SK-N-SH (cell line): ENCODE measurements at regions not wholly inside any gene's neighbourhood (a gene's known extent, or its start where the extent isn't known, plus 50 kb on each side); places are given as distances from the start of the nearest gene placed in this dataset.

Source experiments
- CTCF ChIA-PET: fragments of 300-600, 350-600 bp; formaldehyde crosslinking; extraction: SDS; loops from one replicate; lab custom pipeline; 2021; lab: Yijun Ruan, JAX
- POLR2A ChIA-PET: fragments of 350-600 bp; sonication (Branson Sonifier 250); formaldehyde crosslinking; extraction: SDS; loops from one replicate; lab custom pipeline; 2020; ENCODE audit warnings: antibody characterized with exemption, inconsistent platforms; lab: Yijun Ruan, JAX
- DNase-seq: peaks from one replicate; pipeline ENCODE4 v3.0.0; 2012
- H2AFZ ChIP-seq: fragments of 200-600 bp; sonication (generic); 2 replicates; pipeline ENCODE4 v1.8.1; 2016; ENCODE audit warnings: antibody characterized with exemption, mild to moderate bottlenecking, low read depth
- H3F3A ChIP-seq: fragments of 200-600 bp; sonication (generic); replicated peaks from 2 replicates; pipeline ENCODE3; 2016; ENCODE audit warnings: antibody characterized with exemption, mild to moderate bottlenecking; ENCODE audit not compliant: insufficient read depth
- H3K27ac ChIP-seq, 2 experiments: fragments of 200-500 bp in 1 of 2; fragments of 200-600 bp in 1 of 2; sonication (Bioruptor generic) in 1 of 2; sonication (generic), shearing (Covaris generic) in 1 of 2; 2 replicates each; pipeline versions ENCODE4 v1.5.1 to v1.6.1; 2014 to 2016; ENCODE audit warnings: low read depth in 2 of 2, inconsistent platforms in 1 of 2, low read length in 1 of 2, mild to moderate bottlenecking in 1 of 2, mixed read lengths in 1 of 2
- H3K27me3 ChIP-seq: fragments of 200-600 bp; sonication (generic), shearing (Covaris generic); 2 replicates; pipeline ENCODE4 v1.6.1; 2016; ENCODE audit warnings: mixed run types; ENCODE audit not compliant: insufficient read depth
- H3K36me3 ChIP-seq, 2 experiments: fragments of 200-500 bp in 1 of 2; fragments of 200-600 bp in 1 of 2; sonication (Bioruptor generic) in 1 of 2; sonication (generic) in 1 of 2; replicated peaks in 1 of 2; 2 replicates each; pipeline versions ENCODE3 to v1.5.1; 2014 to 2016; ENCODE audit warnings: low read length in 1 of 2, mild to moderate bottlenecking in 1 of 2; ENCODE audit not compliant: insufficient read depth in 2 of 2, control insufficient read depth in 1 of 2
- H3K4me1 ChIP-seq, 2 experiments: fragments of 200-500 bp in 1 of 2; fragments of 200-600 bp in 1 of 2; sonication (Bioruptor generic) in 1 of 2; sonication (generic), shearing (Covaris generic) in 1 of 2; 2 replicates each; pipeline versions ENCODE4 v1.5.1 to v1.6.1; 2014 to 2016; ENCODE audit warnings: low read depth in 1 of 2, low read length in 1 of 2, mixed run types in 1 of 2; ENCODE audit not compliant: insufficient read depth in 2 of 2, control insufficient read depth in 1 of 2
- H3K4me2 ChIP-seq: fragments of 200-600 bp; sonication (generic), shearing (Covaris generic); 2 replicates; pipeline ENCODE4 v1.6.1; 2017; ENCODE audit warnings: mixed run types
- H3K4me3 ChIP-seq, 2 experiments: fragments of 200-500 bp in 1 of 2; fragments of 200-600 bp in 1 of 2; sonication (Bioruptor generic) in 1 of 2; sonication (generic), shearing (Covaris generic) in 1 of 2; 2 replicates each; pipeline versions ENCODE4 v1.5.1 to v1.8.1; 2014 to 2016; ENCODE audit warnings: low read depth in 2 of 2, inconsistent platforms in 1 of 2, low read length in 1 of 2, mild to moderate bottlenecking in 1 of 2, mixed read lengths in 1 of 2, moderate library complexity in 1 of 2
- H3K79me2 ChIP-seq: fragments of 200-600 bp; sonication (generic); 2 replicates; pipeline ENCODE4 v1.8.1; 2017; ENCODE audit warnings: mild to moderate bottlenecking; ENCODE audit not compliant: insufficient read depth
- H3K9ac ChIP-seq: fragments of 200-600 bp; sonication (generic); 2 replicates; pipeline ENCODE4 v1.6.1; 2017; ENCODE audit warnings: mixed run types
- H3K9me2 ChIP-seq: fragments of 200-600 bp; sonication (generic); 2 replicates; pipeline ENCODE4 v1.6.1; 2017; ENCODE audit warnings: mixed run types
- H3K9me3 ChIP-seq: fragments of 200-600 bp; sonication (generic); 2 replicates; pipeline ENCODE4 v1.6.1; 2017; ENCODE audit warnings: mixed run types, mild to moderate bottlenecking, moderate library complexity
- H4K20me1 ChIP-seq: fragments of 200-600 bp; sonication (generic); 2 replicates; pipeline ENCODE4 v1.6.1; 2017; ENCODE audit warnings: mild to moderate bottlenecking, mixed run types; ENCODE audit not compliant: insufficient read depth
- CHD2 ChIP-seq: fragments of 150-350 bp; IDR thresholded peaks from 2 replicates; pipeline ENCODE4 v1.6.1; 2018; ENCODE audit warnings: low read length; ENCODE audit not compliant: partially characterized antibody
- FOSL2 ChIP-seq: IDR thresholded peaks from 2 replicates; pipeline ENCODE4 v1.4.0; 2012; ENCODE audit warnings: low read depth, mild to moderate bottlenecking, moderate library complexity, borderline replicate concordance
- GABPA ChIP-seq: IDR thresholded peaks from 2 replicates; pipeline ENCODE4 v1.4.0; 2012; ENCODE audit warnings: low read depth, mild to moderate bottlenecking
- JUND ChIP-seq: IDR thresholded peaks from 2 replicates; pipeline ENCODE4 v1.4.0; 2012
- MAX ChIP-seq: IDR thresholded peaks from 2 replicates; pipeline ENCODE4 v1.4.0; 2012; ENCODE audit warnings: low read depth
- MEF2A ChIP-seq: IDR thresholded peaks from 2 replicates; pipeline ENCODE4 v1.4.0; 2012; ENCODE audit warnings: low read depth, borderline replicate concordance
- REST ChIP-seq: IDR thresholded peaks from 2 replicates; pipeline ENCODE4 v1.6.1; 2012; ENCODE audit warnings: mild to moderate bottlenecking, low read depth, low read length, moderate library complexity
- TEAD4 ChIP-seq: IDR thresholded peaks from 2 replicates; pipeline ENCODE4 v1.4.0; 2012; ENCODE audit warnings: mild to moderate bottlenecking, borderline replicate concordance; ENCODE audit not compliant: insufficient read depth
- USF1 ChIP-seq: IDR thresholded peaks from 2 replicates; pipeline ENCODE4 v1.4.0; 2012; ENCODE audit warnings: low read depth, borderline replicate concordance
- YY1 ChIP-seq: IDR thresholded peaks from 2 replicates; pipeline ENCODE4 v1.4.0; 2012; ENCODE audit warnings: low read depth, mild to moderate bottlenecking
- ZBTB33 ChIP-seq: IDR thresholded peaks from 2 replicates; pipeline ENCODE4 v1.4.0; 2012; ENCODE audit warnings: low read depth, borderline replicate concordance
- whole genome bisulfite sequencing: methylation state at CpG from one replicate; pipeline ENCODE4 v1.1.6; 2017; ENCODE audit warnings: low lambda C conversion rate; 5-methylcytosine and 5-hydroxymethylcytosine counted together

DNA sequence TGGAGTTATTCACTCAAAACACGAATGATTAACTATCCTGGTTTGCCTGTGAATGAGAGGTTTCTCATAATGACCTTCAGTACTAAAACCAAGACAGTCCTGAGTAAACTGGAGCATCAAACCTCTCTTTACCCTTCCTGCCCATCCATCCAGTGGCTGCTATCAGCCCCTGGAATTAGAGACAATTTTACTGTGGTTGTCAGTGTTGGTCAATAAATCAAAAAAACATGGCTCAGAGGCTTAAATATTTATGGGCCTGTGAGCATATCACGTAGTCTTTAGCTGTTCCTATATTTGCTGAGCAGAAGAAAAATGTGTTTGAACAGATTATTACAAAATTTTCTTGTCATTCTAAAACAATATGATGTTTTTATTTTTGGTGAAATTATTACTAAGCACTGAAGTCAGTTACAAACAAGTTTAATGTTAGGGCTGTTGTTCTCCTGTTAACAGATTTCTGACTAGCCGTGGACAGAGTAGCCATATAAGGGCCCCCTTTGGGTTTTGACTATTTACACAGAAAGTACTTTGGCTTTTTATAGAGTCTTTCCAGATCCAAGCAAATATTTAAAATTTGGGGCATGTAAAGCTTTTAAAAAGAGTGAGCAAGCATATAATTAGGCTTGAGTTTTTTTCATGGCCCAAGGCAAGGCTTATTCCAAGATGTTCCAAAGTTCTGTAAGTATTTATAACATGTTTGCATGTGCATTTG, 580.9 kb downstream of the DIPK2A start:
- POLR2A ChIA-PET, result no interaction called here
- WGBS, result 1% methylated on average over 3 of the region's 3 CpGs

More for the DNA sequence above, 580.9 kb downstream of the DIPK2A start:
- DNase-seq, result no peak
- H4K20me1 ChIP-seq, result no peaks in the 10 kb centered on the region
- H3K4me1 ChIP-seq, result no peaks in the 10 kb centered on the region
- TF ChIP-seq GABPA (no peak), USF1 (no peak), FOSL2 (no peak), YY1 (no peak), CHD2 (no peak), MEF2A (no peak), TEAD4 (no peak), MAX (no peak), ZBTB33 (no peak), REST (no peak), JUND (no peak)
- no peaks in the 10 kb centered on the region for H3K79me2 ChIP-seq
- no peak overlapping the region for H2AFZ ChIP-seq
- no peaks in the 10 kb centered on the region for H3F3A ChIP-seq
- H3K9me2 ChIP-seq, result no peaks in the 10 kb centered on the region
- H3K36me3 ChIP-seq, result no peaks in the 10 kb centered on the region
- no peaks in the 10 kb centered on the region for H3K27me3 ChIP-seq
- no peak overlapping the region for H3K4me3 ChIP-seq
- H3K9me3 ChIP-seq, result no peaks in the 10 kb centered on the region
- CTCF ChIA-PET, result no interaction called here
- H3K9ac ChIP-seq, result no peak overlapping the region
- H3K27ac ChIP-seq, result no peak overlapping the region
- no peak overlapping the region for H3K4me2 ChIP-seq
